LNCAP (cell line): ENCODE measurements at regions not wholly inside any gene's neighbourhood (a gene's known extent, or its start where the extent isn't known, plus 50 kb on each side); places are given as distances from the start of the nearest gene placed in this dataset.

Source experiments
- TF ChIP-seq, protein P1 (sequence below): fragments of 450-650 bp; IDR thresholded peaks from 2 replicates; pipeline ENCODE4 v1.5.1; 2017; ENCODE audit warnings: mild to moderate bottlenecking

DNA sequence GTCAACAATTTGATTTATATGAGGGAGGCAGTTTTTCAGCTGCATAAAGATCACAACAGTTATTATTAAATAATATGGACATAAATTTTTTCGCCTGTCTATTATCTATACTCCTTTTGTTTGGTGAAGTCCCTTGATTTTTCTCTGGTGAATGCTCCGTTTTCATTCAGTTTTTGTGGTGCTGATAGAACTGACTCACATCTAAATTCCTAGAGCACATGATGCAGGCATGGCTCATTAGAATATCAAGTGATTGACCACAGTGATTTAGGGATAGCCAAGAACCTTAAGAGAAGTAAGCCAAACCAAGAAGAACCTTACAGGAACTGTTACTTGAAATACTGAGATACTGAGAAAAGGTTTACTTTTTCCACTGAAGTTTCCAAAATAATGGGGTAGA is 208.9 kb downstream of the PRR20E start:
- TF ChIP-seq, protein P1, sequence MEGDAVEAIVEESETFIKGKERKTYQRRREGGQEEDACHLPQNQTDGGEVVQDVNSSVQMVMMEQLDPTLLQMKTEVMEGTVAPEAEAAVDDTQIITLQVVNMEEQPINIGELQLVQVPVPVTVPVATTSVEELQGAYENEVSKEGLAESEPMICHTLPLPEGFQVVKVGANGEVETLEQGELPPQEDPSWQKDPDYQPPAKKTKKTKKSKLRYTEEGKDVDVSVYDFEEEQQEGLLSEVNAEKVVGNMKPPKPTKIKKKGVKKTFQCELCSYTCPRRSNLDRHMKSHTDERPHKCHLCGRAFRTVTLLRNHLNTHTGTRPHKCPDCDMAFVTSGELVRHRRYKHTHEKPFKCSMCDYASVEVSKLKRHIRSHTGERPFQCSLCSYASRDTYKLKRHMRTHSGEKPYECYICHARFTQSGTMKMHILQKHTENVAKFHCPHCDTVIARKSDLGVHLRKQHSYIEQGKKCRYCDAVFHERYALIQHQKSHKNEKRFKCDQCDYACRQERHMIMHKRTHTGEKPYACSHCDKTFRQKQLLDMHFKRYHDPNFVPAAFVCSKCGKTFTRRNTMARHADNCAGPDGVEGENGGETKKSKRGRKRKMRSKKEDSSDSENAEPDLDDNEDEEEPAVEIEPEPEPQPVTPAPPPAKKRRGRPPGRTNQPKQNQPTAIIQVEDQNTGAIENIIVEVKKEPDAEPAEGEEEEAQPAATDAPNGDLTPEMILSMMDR = no peak

DNA sequence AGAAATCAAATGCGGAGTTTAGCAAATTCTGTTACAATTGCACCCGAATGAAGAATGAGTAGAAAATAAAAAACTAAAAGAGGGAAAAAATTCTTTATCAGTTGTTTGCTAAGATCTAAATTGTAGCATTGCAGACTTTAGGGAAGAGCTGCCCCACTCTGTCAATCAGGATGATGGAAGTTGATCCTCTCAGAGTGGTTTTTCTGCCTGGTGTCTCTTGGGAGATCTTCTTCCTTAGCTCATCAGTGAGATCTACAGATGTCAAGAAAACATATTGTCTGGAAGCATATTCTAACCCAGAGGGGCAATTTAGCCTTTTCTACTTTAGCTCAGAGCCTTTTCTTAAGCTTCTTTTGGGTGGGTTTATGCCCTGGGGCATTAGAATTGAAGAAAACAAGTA is 223.2 kb upstream of the PCDH17 start:
- TF ChIP-seq, protein P1 = no peak

DNA sequence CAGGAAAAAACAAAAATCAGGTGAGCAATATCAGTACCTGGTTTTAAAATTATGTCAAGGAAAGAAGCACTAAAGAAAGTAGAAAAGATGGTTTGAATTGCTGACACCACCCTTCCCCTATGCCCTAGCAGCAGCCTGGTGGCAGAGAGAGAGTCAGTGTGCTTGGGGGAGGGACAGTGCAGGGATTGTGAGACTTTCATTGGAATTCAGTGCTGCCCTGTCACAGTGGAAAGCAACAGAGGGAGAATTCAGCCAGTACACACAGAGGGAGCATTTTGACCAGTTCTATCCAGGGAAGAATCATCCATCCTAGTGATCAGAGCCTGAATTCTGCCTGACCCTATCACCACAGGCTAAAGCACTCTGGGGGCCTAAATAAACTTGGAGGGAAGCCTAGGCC is 222.4 kb upstream of the PCDH17 start:
- TF ChIP-seq, protein P1 = no peak

DNA sequence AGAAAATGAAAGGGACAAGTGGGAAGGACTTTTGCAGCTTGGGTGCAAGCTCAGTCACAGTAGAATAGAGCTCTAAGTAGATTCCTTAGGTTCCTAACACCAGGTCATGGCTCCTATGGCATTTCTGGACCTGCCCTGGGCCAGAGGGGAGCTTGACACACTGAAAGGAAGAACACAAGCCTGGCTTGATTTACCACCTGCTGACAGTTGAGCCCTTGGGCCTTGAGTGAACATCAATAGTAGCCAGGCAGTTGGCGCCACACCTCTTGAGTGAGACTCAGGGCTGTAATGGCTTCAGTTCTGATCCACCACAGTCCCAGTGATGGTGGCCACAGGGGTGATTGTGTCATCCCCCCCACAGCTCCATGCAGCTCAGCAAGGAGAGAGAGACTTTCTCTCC is 221.9 kb upstream of the PCDH17 start:
- TF ChIP-seq, protein P1 = no peak

DNA sequence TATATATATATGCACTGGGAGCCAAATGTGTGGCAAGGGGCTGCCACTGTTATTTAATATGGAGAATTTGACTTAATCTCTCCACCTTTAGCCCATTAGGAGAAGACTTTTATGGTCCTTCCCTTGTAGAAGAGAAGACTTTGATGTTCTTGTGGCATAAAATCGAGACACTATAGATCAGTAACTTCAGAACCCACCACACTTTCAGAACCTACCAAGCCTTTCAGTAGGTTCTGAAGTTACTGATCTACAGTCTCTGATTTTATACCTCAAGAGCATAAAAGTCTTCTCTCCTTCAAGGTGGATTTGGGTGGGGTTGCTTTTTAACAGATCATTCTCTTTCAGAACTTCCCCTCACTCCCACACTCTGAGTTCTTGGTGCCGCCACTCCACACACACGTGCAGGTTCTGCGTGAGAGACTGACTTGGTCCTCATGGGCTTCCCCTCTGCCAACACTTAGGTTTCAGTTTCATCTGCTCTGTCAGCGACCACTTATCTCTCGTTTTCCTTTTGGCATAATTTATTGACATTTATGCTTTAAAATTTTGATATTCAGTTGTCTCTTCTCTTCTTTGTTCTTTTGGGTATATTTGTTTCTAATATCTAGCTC is 213.4 kb upstream of the PCDH17 start:
- TF ChIP-seq, protein P1 = no peak

DNA sequence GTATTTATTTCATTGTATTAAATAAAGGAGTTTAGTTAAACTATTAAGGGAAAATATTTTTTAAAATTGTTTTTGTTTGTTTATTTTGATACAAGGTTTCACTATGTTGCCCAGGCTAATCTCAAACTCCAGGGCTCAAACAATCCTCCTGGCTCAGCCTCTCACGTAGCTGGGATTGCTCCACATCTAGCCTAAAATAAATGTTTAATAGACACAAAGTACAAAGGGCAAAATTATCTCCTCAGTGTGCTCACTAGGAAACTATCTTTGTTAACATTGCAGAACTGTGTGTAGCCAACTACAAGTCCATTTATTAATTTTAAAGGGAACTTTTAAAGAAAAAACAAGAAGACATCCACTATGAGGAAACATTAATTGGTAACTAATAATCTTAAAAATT is 207.2 kb upstream of the PCDH17 start:
- TF ChIP-seq, protein P1 = no peak

DNA sequence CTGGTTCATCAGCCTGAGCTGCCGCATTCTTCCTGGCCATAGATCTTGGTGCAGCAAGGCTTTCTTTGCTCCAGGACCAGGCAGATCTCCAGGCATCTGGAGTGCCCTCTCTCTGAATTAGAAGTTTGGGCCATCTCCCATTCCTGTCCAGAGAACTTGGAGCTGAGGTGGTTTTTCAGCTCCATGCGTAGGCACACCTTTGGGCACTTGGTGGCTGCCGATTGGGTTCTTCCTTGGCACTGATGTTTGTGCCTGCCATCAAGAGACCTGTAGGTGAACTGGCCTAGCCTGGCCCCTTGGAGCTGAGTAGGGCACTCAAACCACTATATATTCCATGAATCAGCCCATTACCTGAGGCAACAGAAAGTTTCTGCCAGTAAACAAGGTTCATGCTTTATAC is 206.0 kb upstream of the PCDH17 start:
- TF ChIP-seq, protein P1 = no peak

DNA sequence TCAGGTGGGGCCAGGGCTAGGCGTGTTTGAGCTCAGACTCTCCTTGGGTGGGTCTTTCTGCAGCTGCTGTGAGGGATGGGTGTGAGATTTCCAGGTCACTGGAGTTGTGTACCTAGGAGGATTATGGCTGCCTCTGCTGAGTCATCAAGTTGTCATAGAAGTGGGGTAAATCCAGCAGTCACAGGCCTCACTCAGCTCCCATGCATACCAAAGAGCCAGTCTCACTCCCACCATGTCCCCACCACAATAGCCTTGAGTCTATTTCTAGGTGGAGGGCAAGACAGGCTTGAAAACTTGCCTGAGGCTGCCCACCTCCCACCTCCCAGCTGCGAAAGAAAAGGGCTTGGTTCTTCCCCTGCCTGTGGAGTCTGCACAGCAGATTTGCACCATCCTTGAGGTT is 194.0 kb upstream of the PCDH17 start:
- TF ChIP-seq, protein P1 = no peak
